HG02852 (cell line): ENCODE measurements at regions not wholly inside any gene's neighbourhood (a gene's known extent, or its start where the extent isn't known, plus 50 kb on each side); places are given as distances from the start of the nearest gene placed in this dataset.
"Not testable (repeated sequence)": the region's sequence is repeated elsewhere in the genome, so short reads cannot be mapped to it uniquely, and the experiment has no call there.

Experiments
- ATAC-seq: cut with Tn5 transposase; IDR thresholded peaks from one replicate; pipeline ENCODE4 v1.9.1; 2021; ENCODE audit warnings: mild to moderate bottlenecking, moderate library complexity; ENCODE audit not compliant: unreplicated experiment

DNA sequence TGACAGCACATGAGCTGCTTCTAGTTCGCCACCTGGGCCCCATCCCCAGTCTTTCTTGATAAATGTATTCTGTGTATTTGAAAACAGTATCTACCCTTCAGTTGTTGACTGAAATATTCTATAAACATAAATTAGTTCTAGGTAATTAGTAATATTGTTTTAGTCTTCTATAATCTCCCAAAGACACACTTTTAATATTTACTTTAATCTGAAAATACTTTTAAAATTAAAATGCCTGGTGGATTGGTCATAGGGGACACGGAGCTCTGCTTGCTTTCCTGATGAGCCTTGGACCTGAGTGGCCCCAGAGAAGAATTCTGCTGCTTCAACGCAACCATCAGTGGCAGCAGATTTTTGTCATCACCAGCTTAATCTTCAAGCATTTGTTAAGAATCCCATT is 234.5 kb downstream of the THBS2 start:
- no peak for ATAC-seq

DNA sequence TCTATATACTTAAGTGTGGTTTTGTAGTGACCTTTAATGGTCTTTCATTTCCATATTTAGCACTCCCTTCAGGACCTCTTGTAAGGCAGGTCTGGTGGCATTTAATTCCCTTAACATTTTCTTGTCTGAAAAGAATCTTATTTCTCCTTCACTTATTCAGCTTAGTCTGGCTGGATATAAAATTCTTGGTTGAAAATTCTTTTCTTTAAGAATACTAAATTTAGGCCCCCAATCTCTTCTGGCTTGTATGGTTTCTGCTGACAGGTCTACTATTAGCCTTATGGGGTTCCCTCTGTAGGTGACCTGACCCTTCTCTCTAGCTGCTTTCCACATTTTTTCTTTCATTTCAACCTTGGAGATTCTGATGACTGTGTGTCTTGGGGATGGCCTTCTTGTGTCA is 236.9 kb downstream of the THBS2 start:
- no peak for ATAC-seq

DNA sequence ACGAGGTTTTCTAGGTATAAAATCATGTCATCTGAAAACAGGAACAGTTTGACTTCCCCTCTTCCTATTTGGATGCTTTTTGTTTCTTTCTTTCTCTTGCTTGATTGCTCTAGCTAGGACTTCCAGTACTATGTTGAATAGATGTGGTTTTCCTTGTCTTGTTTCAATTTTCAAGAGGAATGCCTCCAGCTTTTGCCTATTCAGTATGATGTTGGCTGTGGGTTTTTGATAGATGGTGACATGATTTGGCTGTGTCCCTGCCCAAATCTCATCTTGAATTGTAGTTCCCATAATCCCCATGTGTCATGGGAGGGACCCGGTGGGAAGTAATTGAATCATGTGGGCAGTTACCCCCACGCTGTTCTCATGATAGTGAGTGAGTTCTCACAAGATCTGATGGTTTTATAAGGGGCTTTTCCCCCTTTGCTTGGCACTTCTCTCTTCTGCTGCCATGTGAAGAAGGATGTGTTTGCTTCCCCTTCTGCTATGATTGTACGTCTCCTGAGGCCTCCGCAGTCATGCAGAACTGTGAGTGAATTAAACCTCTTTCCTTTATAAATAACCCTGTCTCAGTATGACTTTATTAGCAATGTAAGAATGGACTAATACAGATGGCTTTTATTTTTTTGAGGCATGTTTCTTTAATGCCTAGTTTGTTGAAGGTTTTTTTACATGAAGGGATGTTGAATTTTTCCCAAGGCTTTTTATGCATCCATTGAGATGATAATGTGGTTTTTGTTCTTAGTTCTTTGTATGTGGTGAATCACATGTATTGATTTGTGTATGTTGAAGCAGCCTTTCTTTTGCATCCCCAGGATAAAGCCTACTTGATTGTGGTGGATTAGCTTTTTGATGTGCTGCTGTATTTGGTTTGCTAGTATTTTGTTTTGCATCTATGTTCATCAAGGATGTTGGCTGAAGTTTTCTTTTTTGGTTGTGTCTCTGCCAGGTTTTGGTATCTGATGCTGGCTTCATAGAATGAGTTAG is 239.1 kb downstream of the THBS2 start:
- no peak for ATAC-seq

GRCh38 chr6:169009628-169010027 is 244.0 kb downstream of the THBS2 start:
- no peak for ATAC-seq

DNA sequence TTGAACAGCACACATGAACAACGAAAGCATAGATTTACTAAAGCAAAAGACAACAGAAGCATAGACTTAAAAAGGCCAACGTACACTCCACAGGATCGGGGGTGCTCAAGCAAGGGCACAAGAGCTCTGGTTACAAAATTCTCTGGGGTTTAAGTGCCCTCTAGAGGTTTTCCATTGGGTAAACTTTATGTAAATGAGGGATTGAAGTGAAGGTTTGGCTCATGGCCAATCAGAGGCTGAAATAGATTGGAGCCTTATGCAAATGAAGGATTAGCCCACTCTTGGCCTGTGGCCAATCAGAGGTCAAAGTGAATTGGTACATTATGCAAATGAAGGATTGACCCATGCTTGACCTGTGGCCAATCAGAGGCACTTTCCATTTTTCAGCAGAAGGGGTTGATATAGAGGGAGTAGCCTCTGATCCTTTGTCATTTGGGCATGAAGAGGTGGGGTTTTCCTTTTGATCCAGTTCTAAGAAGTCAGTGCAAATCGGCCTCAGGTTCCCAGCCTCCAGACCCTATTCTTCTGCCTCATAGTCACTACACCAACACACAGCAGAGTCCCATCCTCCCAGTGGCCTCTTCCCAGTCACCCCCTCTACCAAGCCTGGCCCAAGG is 244.9 kb downstream of the THBS2 start:
- ATAC-seq, result no peak

GRCh38 chr6:169005166-169005565 is 248.5 kb downstream of the THBS2 start:
- ATAC-seq, result no peak

DNA sequence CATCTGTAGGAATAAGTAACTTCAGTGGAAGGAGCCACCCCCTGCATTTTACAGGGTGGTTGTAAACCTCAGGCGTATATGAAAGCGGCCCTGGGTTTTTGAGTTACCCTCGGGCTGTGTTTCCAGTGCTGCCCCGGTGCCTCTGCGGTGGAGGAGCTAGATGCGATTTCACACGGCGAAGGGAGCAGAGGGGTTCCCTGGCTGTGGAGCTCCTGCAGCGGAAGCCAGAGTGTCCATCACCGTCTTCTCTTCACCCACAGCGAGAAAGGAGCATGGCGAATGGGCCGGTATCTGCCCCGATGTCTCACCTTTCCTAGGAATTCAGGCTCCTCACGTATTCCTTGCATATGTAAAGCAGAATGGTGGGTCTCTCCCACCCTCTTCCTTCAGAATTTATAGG is 253.6 kb downstream of the THBS2 start:
- ATAC-seq, result no peak

DNA sequence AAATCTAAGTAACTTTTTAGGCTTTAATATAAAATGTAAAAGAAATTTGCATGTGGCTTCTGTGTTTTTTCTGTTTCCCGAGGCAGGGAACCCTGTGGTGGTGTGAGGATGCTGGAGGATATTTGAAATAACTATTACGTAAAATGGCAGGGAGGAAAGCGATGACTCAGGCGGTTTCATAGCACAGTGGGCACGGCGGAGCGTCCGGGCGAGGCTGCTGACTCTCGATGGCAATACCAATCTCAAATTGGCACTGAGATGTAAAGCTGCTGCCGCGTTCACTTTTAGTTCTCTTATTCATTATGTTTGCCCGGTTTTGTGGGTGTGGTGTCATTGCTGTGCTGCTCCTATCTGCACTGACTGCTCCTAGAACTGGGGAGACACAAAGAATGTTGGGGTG is 254.3 kb downstream of the THBS2 start:
- no peak for ATAC-seq

- ATAC-seq, result no peak
These were observed 257.4 kb downstream of the THBS2 start for GRCh38 chr6:168996356-168996625.

DNA sequence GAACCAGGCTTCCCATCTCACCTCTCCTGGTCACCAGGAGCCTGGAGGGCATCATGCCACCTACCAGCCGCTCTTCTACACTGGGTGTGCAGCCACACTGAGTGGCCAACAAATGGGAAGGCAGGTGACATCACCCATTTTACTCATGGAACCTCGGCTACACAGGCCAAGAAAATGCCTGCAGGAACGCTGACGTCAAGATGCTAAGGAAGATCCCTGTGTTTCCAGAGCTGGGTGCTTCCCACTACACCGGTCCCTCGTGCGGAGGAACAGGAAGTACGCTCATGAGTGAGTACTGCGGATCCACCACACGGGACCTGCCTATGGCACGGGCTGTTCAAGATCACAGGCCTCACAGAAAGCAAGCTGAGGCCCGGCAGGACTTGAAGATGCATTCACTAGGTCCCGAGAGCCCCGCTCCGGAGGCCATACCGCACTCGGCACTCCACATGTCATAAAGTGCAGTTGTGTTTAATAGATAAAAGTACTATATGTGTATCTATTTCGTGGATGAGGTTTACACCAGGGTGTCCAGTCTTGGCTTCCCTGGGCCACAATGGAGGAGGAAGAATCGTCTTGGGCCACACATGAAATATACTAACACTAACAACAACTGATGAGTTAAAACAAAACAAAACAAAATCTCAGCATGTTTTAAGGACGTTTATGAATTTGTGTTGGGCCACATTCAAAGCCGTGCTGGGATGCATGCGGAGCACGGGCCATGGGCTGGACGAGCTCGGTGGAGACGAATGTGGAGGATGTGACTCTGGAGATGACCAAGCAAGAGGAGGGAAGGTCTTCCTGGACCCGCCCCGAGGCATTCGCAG is 257.9 kb downstream of the THBS2 start:
- no peak for ATAC-seq

GRCh38 chr6:168994956-168995355 is 258.7 kb downstream of the THBS2 start:
- ATAC-seq, result no peak

DNA sequence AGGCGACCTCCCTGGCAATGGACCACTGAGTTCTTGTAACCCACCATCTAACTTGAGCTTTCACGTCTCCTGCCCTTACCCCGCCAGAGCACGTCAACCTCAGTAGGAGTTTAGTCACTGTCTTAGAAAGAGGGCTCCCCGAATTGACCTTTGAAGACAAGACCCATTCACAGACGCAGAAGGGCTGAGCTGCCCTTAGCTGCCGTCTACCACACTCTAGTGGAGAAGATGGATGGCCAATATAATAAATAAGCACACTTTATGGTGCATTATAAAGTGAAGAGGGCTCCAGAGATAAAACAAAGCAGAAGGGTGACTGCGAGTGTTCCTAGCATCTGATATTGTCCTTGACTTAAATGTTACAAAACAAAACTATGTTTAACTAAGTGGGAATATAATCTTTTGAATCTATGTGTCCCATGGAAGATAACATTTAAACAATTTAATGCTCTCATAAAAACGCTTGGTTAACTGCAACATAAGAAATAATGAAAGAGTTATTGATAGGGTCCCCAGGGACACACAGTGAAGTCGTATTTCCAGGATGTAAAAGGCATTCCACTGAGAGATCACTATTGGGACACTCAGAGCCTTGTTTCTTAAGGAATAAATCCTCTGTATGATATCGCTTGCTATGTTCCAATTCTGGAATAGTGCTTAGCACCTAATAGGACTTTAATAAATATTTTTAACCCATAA is 261.1 kb downstream of the THBS2 start:
- no peak for ATAC-seq

DNA sequence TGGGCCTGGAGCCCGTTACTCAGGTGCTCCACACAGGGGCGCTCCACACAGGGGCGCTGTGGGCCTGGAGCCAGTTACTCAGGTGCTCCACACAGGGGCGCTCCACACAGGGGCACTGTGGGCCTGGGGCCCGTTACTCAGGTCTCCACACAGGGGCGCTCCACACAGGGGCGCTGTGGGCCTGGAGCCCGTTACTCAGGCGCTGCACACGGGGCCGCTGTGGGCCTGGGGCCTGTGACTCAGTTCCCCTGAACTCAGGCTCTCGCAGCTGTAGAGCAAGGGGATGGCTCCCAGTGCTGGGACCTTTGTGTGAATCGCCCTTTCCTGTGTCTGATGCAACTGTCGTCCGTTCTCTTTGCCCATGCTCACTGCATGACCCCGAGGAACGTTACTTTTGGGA is 262.0 kb downstream of the THBS2 start:
- ATAC-seq, result not testable (repeated sequence)

- no peak for ATAC-seq
These were observed 263.5 kb downstream of the THBS2 start for GRCh38 chr6:168990019-168990751.

- no peak for ATAC-seq
These were observed 264.2 kb downstream of the THBS2 start for GRCh38 chr6:168989421-168989820.

GRCh38 chr6:168988801-168989200 is 264.8 kb downstream of the THBS2 start:
- no peak for ATAC-seq

DNA sequence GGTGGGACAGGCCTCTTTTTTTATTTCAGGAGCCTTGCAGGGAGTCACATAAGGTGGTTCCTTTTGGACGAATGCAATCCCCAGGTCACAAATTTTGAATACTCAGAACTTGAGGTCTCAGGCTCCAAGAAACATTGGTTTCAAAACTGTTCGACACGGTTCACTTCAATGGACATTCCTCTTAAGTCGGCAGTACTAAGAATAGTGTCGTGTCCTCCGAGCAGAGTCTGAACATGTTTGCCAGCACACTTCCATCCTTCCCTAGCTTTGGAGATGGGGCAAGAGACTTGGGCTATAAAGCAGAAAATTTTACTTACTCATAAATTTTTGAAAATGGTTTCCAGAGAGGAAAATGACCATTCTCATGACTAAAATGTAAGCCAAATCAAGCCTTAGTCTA is 265.4 kb downstream of the THBS2 start:
- ATAC-seq, result no peak

GRCh38 chr6:168985705-168986104 is 267.9 kb downstream of the THBS2 start:
- ATAC-seq, result no peak

DNA sequence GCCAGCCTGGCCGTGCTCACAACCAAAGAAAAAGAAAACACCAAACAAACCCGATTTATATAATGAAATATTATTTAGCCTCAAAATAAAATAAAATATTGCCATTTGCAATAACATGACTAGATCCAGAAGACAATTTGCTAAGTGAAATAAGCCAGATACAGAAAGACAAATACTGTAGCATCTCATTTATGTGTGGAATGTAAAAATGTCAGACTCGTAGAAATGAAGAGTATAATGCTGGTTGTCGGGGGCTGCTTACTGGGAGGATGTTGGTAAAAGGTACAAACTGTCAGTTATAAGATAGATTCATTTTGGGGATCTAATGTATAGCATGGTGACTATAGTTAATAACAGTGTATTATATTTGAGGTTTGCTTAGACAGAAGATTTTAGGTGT is 269.7 kb downstream of the THBS2 start:
- ATAC-seq, result no peak

DNA sequence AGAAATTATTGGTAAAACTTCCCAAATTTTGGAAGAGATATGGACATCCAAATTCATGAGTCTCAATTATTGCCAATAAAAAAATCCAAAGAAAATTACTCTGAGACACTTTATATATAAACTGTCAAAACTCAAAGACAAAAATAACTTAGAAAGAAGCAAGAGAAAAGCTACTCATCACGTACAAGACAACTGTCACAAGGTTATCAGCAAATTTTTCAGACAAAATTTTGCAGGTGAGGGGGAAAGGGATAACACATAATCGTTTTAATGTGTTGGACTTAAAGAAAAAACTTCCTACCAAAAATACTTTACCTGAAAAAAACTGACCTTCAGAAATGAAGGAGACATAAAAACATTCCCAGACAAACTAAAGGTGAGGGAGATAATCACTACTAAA is 272.5 kb downstream of the THBS2 start:
- no peak for ATAC-seq
